Smooth muscle cell (in vitro differentiated cells): ENCODE measurements at regions not wholly inside any gene's neighbourhood (a gene's known extent, or its start where the extent isn't known, plus 50 kb on each side); places are given as distances from the start of the nearest gene placed in this dataset.
"Not testable (repeated sequence)": the region's sequence is repeated elsewhere in the genome, so short reads cannot be mapped to it uniquely, and the experiment has no call there.

Source experiments
- DNase-seq: peaks from one replicate; lab custom pipeline; 2025; ENCODE audit not compliant: unreplicated experiment; lab: John Stamatoyannopoulos, UW
- H2AFZ ChIP-seq: fragments of 200-600 bp; sonication (generic); 2 replicates; pipeline ENCODE4 v1.6.0; 2016; ENCODE audit warnings: antibody characterized with exemption, low read depth, mild to moderate bottlenecking
- H3F3A ChIP-seq: fragments of 200-600 bp; sonication (generic); 2 replicates; pipeline ENCODE4 v1.6.0; 2017; ENCODE audit warnings: antibody characterized with exemption, low read depth
- H3K27ac ChIP-seq: fragments of 200-600 bp; sonication (generic); 2 replicates; pipeline ENCODE4 v1.5.1; 2016; ENCODE audit warnings: low read depth, mild to moderate bottlenecking
- H3K27me3 ChIP-seq: fragments of 200-600 bp; sonication (generic); 2 replicates; pipeline ENCODE4 v1.6.1; 2016; ENCODE audit warnings: low read depth, mild to moderate bottlenecking
- H3K36me3 ChIP-seq: fragments of 200-600 bp; sonication (generic); 2 replicates; pipeline ENCODE4 v1.5.1; 2016; ENCODE audit warnings: low read depth
- H3K4me1 ChIP-seq: fragments of 200-600 bp; sonication (generic); 2 replicates; pipeline ENCODE4 v1.5.1; 2016; ENCODE audit warnings: low read depth
- H3K4me2 ChIP-seq: fragments of 200-600 bp; sonication (generic); 2 replicates; pipeline ENCODE4 v1.6.0; 2016; ENCODE audit warnings: mild to moderate bottlenecking
- H3K4me3 ChIP-seq: fragments of 200-600 bp; sonication (generic); 2 replicates; pipeline ENCODE4 v1.5.1; 2016; ENCODE audit warnings: mild to moderate bottlenecking
- H3K79me2 ChIP-seq: fragments of 200-600 bp; sonication (generic); 2 replicates; pipeline ENCODE4 v1.6.0; 2016; ENCODE audit warnings: low read depth, mild to moderate bottlenecking
- H3K9ac ChIP-seq: fragments of 200-600 bp; sonication (generic); 2 replicates; pipeline ENCODE4 v1.6.0; 2016; ENCODE audit warnings: low read depth
- H3K9me3 ChIP-seq: fragments of 200-600 bp; sonication (generic); replicated peaks from 2 replicates; pipeline ENCODE4 v1.5.1; 2016; ENCODE audit warnings: low read depth
- H4K20me1 ChIP-seq: fragments of 200-600 bp; sonication (generic); 2 replicates; pipeline ENCODE4 v1.6.0; 2016; ENCODE audit warnings: low read depth
- WGBS: methylation state at CpG from one replicate; pipeline ENCODE4 v1.1.7; 2016; ENCODE audit warnings: low lambda C conversion rate; 5-methylcytosine and 5-hydroxymethylcytosine counted together
- TF ChIP-seq, protein P1 (sequence below): fragments of 200-600 bp; sonication (generic); IDR thresholded peaks from 2 replicates; pipeline ENCODE4 v1.5.1; 2017; ENCODE audit warnings: borderline replicate concordance, mild to moderate bottlenecking, antibody characterized with exemption; ENCODE audit not compliant: insufficient read depth, poor library complexity, severe bottlenecking

DNA sequence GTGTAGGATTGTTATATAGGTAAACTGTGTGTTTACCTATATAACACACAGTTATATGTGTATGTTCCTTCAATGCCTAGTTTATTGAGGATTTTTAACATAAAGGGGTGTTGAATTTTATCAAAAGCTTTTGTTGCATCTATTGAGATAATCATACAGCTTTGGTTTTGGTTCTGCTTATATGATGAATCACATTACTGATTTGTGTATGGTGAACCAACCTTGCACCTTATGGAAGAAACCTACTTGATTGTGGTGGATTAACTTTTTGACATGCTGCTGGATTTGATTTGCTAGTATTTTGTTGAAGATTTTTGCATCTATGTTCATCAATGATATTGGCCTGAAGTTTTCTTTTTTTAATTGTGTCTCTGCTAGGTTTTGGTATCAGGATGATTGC is 194.9 kb downstream of the TMEM167A start:
- H3K4me1 ChIP-seq, result peaks cover 9% of the 10 kb centered on the region
- H3K9ac ChIP-seq, result no peak overlapping the region
- DNase-seq, result no peak
- H3K4me3 ChIP-seq, result no peak overlapping the region
- TF ChIP-seq, protein P1, sequence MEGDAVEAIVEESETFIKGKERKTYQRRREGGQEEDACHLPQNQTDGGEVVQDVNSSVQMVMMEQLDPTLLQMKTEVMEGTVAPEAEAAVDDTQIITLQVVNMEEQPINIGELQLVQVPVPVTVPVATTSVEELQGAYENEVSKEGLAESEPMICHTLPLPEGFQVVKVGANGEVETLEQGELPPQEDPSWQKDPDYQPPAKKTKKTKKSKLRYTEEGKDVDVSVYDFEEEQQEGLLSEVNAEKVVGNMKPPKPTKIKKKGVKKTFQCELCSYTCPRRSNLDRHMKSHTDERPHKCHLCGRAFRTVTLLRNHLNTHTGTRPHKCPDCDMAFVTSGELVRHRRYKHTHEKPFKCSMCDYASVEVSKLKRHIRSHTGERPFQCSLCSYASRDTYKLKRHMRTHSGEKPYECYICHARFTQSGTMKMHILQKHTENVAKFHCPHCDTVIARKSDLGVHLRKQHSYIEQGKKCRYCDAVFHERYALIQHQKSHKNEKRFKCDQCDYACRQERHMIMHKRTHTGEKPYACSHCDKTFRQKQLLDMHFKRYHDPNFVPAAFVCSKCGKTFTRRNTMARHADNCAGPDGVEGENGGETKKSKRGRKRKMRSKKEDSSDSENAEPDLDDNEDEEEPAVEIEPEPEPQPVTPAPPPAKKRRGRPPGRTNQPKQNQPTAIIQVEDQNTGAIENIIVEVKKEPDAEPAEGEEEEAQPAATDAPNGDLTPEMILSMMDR, result no peak
- no peaks in the 10 kb centered on the region for H3K36me3 ChIP-seq
- H2AFZ ChIP-seq, result no peak overlapping the region
- no peak overlapping the region for H3K27ac ChIP-seq
- no peaks in the 10 kb centered on the region for H4K20me1 ChIP-seq
- H3K27me3 ChIP-seq, result no peaks in the 10 kb centered on the region
- no peaks in the 10 kb centered on the region for H3K79me2 ChIP-seq
- peaks cover 5% of the 10 kb centered on the region for H3K9me3 ChIP-seq
- H3F3A ChIP-seq, result no peaks in the 10 kb centered on the region
- H3K4me2 ChIP-seq, result no peak overlapping the region

DNA sequence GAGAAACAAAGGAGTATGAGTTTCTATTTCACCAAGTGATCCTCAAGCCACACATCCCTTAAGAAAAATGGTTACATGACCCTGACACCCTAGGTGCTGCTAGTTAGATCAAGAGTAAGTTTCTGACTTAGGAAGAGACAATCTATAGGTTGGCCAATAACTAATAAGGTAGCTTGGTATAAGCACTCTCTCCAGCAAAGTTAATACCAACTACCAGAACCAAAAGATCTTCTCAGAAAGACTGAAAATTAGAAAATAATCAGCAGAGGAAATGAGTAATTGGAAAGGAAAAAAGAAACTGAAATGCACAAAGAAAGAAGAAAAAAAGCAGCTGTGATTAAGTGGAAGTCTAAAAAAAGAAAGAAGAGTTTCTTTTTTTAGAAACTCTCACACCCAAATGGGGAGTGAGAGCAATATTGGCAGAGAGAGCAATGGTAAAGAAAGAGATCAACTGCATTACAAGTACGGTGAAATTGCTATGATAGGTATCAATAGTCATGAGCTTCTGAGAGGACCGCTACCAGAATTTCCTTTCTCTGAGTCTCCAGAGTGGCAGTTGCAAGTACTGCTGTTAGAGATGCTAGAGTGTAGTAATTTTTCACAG is 195.5 kb downstream of the TMEM167A start:
- no peaks in the 10 kb centered on the region for H4K20me1 ChIP-seq
- no peak overlapping the region for H3K27ac ChIP-seq
- 96% methylated on average over 2 of the region's 2 CpGs for WGBS
- no peak overlapping the region for H3K9ac ChIP-seq
- H3K4me1 ChIP-seq, result peaks cover 9% of the 10 kb centered on the region
- no peak overlapping the region for H2AFZ ChIP-seq
- H3K4me3 ChIP-seq, result no peak overlapping the region
- H3F3A ChIP-seq, result no peaks in the 10 kb centered on the region
- TF ChIP-seq, protein P1, result no peak
- H3K36me3 ChIP-seq, result no peaks in the 10 kb centered on the region
- peaks cover 5% of the 10 kb centered on the region for H3K9me3 ChIP-seq
- H3K4me2 ChIP-seq, result no peak overlapping the region
- H3K79me2 ChIP-seq, result no peaks in the 10 kb centered on the region
- DNase-seq, result no peak
- no peaks in the 10 kb centered on the region for H3K27me3 ChIP-seq

DNA sequence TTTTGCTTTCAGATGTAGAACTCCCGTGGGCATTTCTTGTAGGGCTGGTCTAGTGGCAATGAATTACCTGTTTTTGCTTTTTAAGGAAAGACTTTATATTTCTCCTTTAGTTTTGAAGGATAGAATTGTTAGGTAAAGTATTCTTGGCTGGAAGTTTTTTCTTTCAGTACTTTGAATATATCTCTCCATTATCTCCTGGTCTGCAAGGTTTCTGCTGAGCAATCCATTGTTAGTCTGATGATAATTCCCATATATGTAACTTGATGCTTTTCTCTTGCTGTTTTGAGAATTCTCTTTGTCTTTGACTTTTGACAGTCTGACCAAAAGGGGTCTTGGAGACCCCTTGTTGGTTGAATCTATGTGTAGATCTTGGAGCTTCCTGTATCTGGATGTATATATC is 198.1 kb downstream of the TMEM167A start:
- Histone ChIP-seq H3K9me3 (peaks cover 5% of the 10 kb centered on the region), H4K20me1 (no peaks in the 10 kb centered on the region), H2AFZ (no peak overlapping the region), H3K36me3 (no peaks in the 10 kb centered on the region), H3K27me3 (no peaks in the 10 kb centered on the region), H3K4me1 (no peaks in the 10 kb centered on the region), H3K4me2 (no peak overlapping the region), H3K9ac (no peak overlapping the region), H3F3A (no peaks in the 10 kb centered on the region), H3K4me3 (no peak overlapping the region), H3K27ac (no peak overlapping the region), H3K79me2 (no peaks in the 10 kb centered on the region)
- 91% methylated on average over 1 of the region's 1 CpG for WGBS
- TF ChIP-seq, protein P1, result no peak
- no peak for DNase-seq

- H3K27ac ChIP-seq, result no peak overlapping the region
- no peak for DNase-seq
- H3K9ac ChIP-seq, result no peak overlapping the region
- H3K9me3 ChIP-seq, result no peaks in the 10 kb centered on the region
- no peak overlapping the region for H3K4me3 ChIP-seq
- no peaks in the 10 kb centered on the region for H3K27me3 ChIP-seq
- no peaks in the 10 kb centered on the region for H3K36me3 ChIP-seq
- no peaks in the 10 kb centered on the region for H3F3A ChIP-seq
- H3K4me2 ChIP-seq, result no peak overlapping the region
- TF ChIP-seq, protein P1, result no peak
- no peak overlapping the region for H2AFZ ChIP-seq
- WGBS, result 40% methylated on average over 2 of the region's 2 CpGs
- H4K20me1 ChIP-seq, result no peaks in the 10 kb centered on the region
- H3K79me2 ChIP-seq, result no peaks in the 10 kb centered on the region
- no peaks in the 10 kb centered on the region for H3K4me1 ChIP-seq
These were observed 203.7 kb downstream of the TMEM167A start for GRCh38 chr5:82873452-82873851.

DNA sequence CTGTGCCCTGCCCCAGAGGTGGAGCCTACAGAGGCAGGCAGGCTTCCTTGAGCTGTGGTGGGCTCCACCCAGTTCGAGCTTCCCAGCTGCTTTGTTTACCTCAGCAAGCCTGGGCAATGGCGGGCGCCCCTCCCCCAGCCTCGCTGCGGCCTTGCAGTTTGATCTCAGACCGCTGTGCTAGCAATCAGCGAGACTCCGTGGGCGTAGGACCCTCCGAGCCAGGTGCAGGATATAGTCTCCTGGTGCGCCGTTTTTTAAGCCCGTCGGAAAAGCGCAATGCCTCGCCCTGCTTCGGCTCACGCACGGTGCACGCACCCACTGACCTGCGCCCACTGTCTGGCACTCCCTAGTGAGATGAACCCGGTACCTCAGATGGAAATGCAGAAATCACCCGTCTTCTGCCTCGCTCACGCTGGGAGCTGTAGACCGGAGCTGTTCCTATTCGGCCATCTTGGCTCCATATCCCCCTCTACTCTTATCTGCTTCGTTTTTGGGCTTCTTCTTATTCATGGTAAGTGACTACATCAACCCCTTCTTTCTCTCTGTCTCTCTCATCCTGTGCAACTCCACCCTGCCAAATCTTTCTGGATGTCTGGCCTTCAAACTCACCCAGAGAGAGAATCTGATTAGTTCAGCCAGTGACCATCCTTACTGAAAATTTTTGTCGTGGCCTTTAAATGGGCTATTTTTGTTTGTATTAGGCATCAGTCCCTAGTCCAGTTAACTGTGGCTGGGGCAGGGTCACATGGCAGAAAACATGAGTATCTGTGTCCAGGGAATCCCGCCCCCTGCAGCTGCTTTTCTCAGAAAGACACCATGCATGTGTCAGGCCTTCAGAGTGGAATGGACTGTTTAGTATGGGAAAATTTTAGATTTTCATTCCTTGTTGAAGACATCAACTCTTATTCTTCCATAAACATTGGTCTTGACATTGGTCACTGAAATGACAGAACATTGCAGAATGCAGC is 204.6 kb downstream of the TMEM167A start:
- DNase-seq, H3K79me2 ChIP-seq, H3K4me3 ChIP-seq, H3K4me1 ChIP-seq, H3K9me3 ChIP-seq, H4K20me1 ChIP-seq, H3K27ac ChIP-seq, H3K9ac ChIP-seq, H3K4me2 ChIP-seq, H3F3A ChIP-seq, H3K36me3 ChIP-seq, H2AFZ ChIP-seq, H3K27me3 ChIP-seq: not testable (repeated sequence)
- 75% methylated on average over 28 of the region's 30 CpGs for WGBS
